ENCODE measurements at regions not wholly inside any gene's neighbourhood (a gene's known extent, or its start where the extent isn't known, plus 50 kb on each side); places are given as distances from the start of the nearest gene placed in this dataset.
"Not testable (repeated sequence)": the region's sequence is repeated elsewhere in the genome, so short reads cannot be mapped to it uniquely, and the experiment has no call there.

- no peak overlapping the region for H3K4me3 ChIP-seq (ENCODE audit: control insufficient read depth, low read depth, low read length)
- DNase-seq (ENCODE audit: low read depth) = no peak
- no peak for TF ChIP-seq CTCF (IDR thresholded peaks at IDR 0.05; ENCODE audit: control insufficient read depth, insufficient read depth, low read depth, low read length, missing control alignments)
Measured at GRCh38 chr7:29649876-29650275, 86.2 kb downstream of the PRR15 start.

GRCh38 chr7:29651477-29651876 lies 87.8 kb downstream of the PRR15 start:
- TF ChIP-seq CTCF (IDR thresholded peaks at IDR 0.05; ENCODE audit: control insufficient read depth, insufficient read depth, low read depth, low read length, missing control alignments) = no peak
- no peak overlapping the region for H3K4me3 ChIP-seq (ENCODE audit: control insufficient read depth, low read depth, low read length)
- DNase-seq (ENCODE audit: low read depth) = no peak

GRCh38 chr7:29652556-29652955 lies 88.9 kb downstream of the PRR15 start:
- no peak for TF ChIP-seq CTCF (IDR thresholded peaks at IDR 0.05; ENCODE audit: control insufficient read depth, insufficient read depth, low read depth, low read length, missing control alignments)
- no peak overlapping the region for H3K4me3 ChIP-seq (ENCODE audit: control insufficient read depth, low read depth, low read length)
- no peak for DNase-seq (ENCODE audit: low read depth)

- H3K4me3 ChIP-seq (ENCODE audit: control insufficient read depth, low read depth, low read length); DNase-seq (ENCODE audit: low read depth): not testable (repeated sequence)
Measured at GRCh38 chr7:29654340-29654739, 90.7 kb downstream of the PRR15 start.

- DNase-seq (ENCODE audit: low read depth) = no peak
- no peak overlapping the region for H3K4me3 ChIP-seq (ENCODE audit: control insufficient read depth, low read depth, low read length)
- TF ChIP-seq CTCF (IDR thresholded peaks at IDR 0.05; ENCODE audit: control insufficient read depth, insufficient read depth, low read depth, low read length, missing control alignments) = no peak
Measured at GRCh38 chr7:29657288-29657687, 93.7 kb downstream of the PRR15 start.

GRCh38 chr7:29657856-29658255 lies 94.2 kb downstream of the PRR15 start:
- DNase-seq (ENCODE audit: low read depth) = no peak
- H3K4me3 ChIP-seq (ENCODE audit: control insufficient read depth, low read depth, low read length) = no peak overlapping the region
- TF ChIP-seq CTCF (IDR thresholded peaks at IDR 0.05; ENCODE audit: control insufficient read depth, insufficient read depth, low read depth, low read length, missing control alignments) = no peak

- H3K4me3 ChIP-seq (ENCODE audit: control insufficient read depth, low read depth, low read length); DNase-seq (ENCODE audit: low read depth): not testable (repeated sequence)
Measured at GRCh38 chr7:29659213-29659612, 95.6 kb downstream of the PRR15 start.

- not testable (repeated sequence) for DNase-seq (ENCODE audit: low read depth); H3K4me3 ChIP-seq (ENCODE audit: control insufficient read depth, low read depth, low read length)
Measured at GRCh38 chr7:29662899-29663298, 99.3 kb downstream of the PRR15 start.

- H3K4me3 ChIP-seq (ENCODE audit: control insufficient read depth, low read depth, low read length); DNase-seq (ENCODE audit: low read depth): not testable (repeated sequence)
Measured at GRCh38 chr7:29664999-29665398, 101.4 kb downstream of the PRR15 start.

GRCh38 chr7:29667096-29667669 lies 103.5 kb downstream of the PRR15 start:
- not testable (repeated sequence) for H3K4me3 ChIP-seq (ENCODE audit: control insufficient read depth, low read depth, low read length); DNase-seq (ENCODE audit: low read depth)

GRCh38 chr7:29671286-29671685 lies 107.7 kb downstream of the PRR15 start:
- DNase-seq (ENCODE audit: low read depth); H3K4me3 ChIP-seq (ENCODE audit: control insufficient read depth, low read depth, low read length): not testable (repeated sequence)

- DNase-seq (ENCODE audit: low read depth); H3K4me3 ChIP-seq (ENCODE audit: control insufficient read depth, low read depth, low read length): not testable (repeated sequence)
Measured at GRCh38 chr7:29673635-29674034, 110.0 kb downstream of the PRR15 start.

GRCh38 chr7:29674626-29675025 lies 111.0 kb downstream of the PRR15 start:
- H3K4me3 ChIP-seq (ENCODE audit: control insufficient read depth, low read depth, low read length); DNase-seq (ENCODE audit: low read depth): not testable (repeated sequence)

Measured in AG09309 (cell line).